Ovary (tissue), 7 donors: ENCODE measurements at regions not wholly inside any gene's neighbourhood (a gene's known extent, or its start where the extent isn't known, plus 50 kb on each side); places are given as distances from the start of the nearest gene placed in this dataset.

Source experiments
- DNase-seq, 5 donors: peaks; one replicate each; pipeline ENCODE4 v3.0.0-alpha.2; 2019 to 2020
- H3K27ac ChIP-seq, 2 donors: fragments of 200-600 bp; one replicate each; pipeline versions ENCODE4 v1.5.1 to v1.8.0; 2019 to 2022
- H3K27me3 ChIP-seq: fragments of 200-600 bp; one replicate; pipeline ENCODE4 v1.8.0; 2022
- H3K36me3 ChIP-seq: fragments of 200-600 bp; sonication (generic); one replicate; pipeline ENCODE4 v1.5.1; 2019
- H3K4me1 ChIP-seq: one replicate; pipeline ENCODE4 v1.8.1; 2013; ENCODE audit warnings: mild to moderate bottlenecking, moderate library complexity; ENCODE audit not compliant: insufficient read depth
- H3K4me3 ChIP-seq: fragments of 200-600 bp; sonication (generic); one replicate; pipeline ENCODE4 v1.5.1; 2017
- H3K9me3 ChIP-seq, 2 donors: fragments of 200-600 bp in 1 of 2; sonication (generic) in 1 of 2; one replicate each; pipeline versions ENCODE4 v1.5.1 to v1.8.1; 2013 to 2019; ENCODE audit warnings: mild to moderate bottlenecking in 1 of 2, moderate library complexity in 1 of 2
- EP300 ChIP-seq: sonication (generic); formaldehyde crosslinking; IDR thresholded peaks from one replicate; pipeline ENCODE4 v1.6.1; 2017; ENCODE audit warnings: antibody characterized with exemption
- POLR2A ChIP-seq: fragments of 450-650 bp; IDR thresholded peaks from one replicate; pipeline ENCODE4 v1.6.1; 2017; ENCODE audit warnings: antibody characterized with exemption, mild to moderate bottlenecking, moderate library complexity
- WGBS, 3 donors: extraction: QIAGEN DNeasy Blood & Tissue Kit in 1 of 3; methylation state at CpG; one replicate each; pipeline versions ENCODE4 v1.1.5 to v1.1.7; 2013 to 2017; 5-methylcytosine and 5-hydroxymethylcytosine counted together
- intact Hi-C, 4 donors: fragments of 100-400 bp; cut with DNase I; formaldehyde crosslinking; loops; one replicate each; pipeline versions ENCODE4 v1.11.0 to v1.15.1; 2022 to 2023
- TF ChIP-seq, protein P1 (sequence below), 3 donors: fragments of 450-650 bp in 2 of 3; fragments of 200-600 bp in 1 of 3; IDR thresholded peaks; one replicate each; pipeline versions ENCODE4 v1.5.1 to v1.8.0; 2016 to 2022; ENCODE audit warnings: antibody characterized with exemption in 3 of 3, mild to moderate bottlenecking in 1 of 3
- donor health status: DM: no; HTN: no; CAD: no; lungs with moderate emphysema.
- donor health status: DM: no; HTN: no; CAD: no.
- donor health status: Bipolar disorder and iron deficiency.
- donor health status: DM: no; HTN: no; CAD: no.
- donor health status: DM: yes; HTN: yes; CAD: no.

DNA sequence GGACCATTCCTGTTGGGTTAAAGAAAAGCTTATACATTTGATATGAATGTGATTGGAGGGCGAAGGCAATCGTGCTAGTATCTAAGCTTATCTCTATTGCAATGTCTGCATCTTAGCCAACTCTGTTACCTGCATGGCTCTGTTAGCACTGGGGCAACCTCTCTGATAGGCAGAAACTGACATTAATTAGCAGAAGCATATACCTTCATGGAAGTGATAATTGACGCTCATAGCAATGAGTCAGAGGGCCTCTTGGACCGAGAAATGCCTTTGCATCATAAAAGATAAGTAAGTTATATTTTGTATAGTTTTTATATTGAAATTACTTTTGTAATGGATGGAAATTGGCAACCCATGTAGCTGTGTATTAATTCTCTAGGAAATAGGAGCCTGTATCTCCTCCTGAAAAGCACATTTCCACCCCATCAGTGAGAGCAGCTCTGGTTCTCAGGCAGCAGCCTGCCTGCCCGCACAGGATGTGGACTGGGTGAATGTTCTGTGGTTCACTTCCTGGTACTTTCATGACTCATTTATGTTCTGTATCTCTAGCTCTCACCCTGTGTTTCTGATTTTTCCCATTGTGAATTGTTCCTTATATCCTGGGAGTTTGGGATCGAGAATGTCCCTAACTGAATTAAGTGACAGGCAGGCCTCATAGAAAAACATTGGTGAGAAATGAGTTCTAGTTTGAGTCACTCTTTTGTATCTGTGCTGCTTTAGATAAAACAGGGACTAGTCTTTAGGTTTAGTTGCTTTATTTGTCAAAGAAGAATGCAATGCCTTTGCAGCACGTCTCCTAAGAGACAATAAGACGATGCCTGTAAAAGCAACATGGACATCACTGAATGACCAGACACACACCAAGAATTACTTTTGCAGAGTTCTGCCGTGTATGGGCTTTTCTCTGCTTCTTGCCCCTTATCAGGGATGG is 344.9 kb downstream of the DCDC2C start:
- TF ChIP-seq POLR2A (no peak), EP300 (no peak)
- TF ChIP-seq, protein P1, sequence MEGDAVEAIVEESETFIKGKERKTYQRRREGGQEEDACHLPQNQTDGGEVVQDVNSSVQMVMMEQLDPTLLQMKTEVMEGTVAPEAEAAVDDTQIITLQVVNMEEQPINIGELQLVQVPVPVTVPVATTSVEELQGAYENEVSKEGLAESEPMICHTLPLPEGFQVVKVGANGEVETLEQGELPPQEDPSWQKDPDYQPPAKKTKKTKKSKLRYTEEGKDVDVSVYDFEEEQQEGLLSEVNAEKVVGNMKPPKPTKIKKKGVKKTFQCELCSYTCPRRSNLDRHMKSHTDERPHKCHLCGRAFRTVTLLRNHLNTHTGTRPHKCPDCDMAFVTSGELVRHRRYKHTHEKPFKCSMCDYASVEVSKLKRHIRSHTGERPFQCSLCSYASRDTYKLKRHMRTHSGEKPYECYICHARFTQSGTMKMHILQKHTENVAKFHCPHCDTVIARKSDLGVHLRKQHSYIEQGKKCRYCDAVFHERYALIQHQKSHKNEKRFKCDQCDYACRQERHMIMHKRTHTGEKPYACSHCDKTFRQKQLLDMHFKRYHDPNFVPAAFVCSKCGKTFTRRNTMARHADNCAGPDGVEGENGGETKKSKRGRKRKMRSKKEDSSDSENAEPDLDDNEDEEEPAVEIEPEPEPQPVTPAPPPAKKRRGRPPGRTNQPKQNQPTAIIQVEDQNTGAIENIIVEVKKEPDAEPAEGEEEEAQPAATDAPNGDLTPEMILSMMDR (IDR thresholded peaks at IDR 0.05), result no peak
- 75 to 81% (median 78%) methylated on average over 9 of the region's 9 CpGs for WGBS, 3 donors
- Histone ChIP-seq H3K27ac (no peak overlapping the region), H3K27me3 (no peaks in the 10 kb centered on the region), H3K9me3 (no peaks in the 10 kb centered on the region), H3K4me3 (no peak overlapping the region), H3K4me1 (no peaks in the 10 kb centered on the region), H3K36me3 (no peaks in the 10 kb centered on the region)
- intact Hi-C loops, result no loop called here
- no peak for DNase-seq

DNA sequence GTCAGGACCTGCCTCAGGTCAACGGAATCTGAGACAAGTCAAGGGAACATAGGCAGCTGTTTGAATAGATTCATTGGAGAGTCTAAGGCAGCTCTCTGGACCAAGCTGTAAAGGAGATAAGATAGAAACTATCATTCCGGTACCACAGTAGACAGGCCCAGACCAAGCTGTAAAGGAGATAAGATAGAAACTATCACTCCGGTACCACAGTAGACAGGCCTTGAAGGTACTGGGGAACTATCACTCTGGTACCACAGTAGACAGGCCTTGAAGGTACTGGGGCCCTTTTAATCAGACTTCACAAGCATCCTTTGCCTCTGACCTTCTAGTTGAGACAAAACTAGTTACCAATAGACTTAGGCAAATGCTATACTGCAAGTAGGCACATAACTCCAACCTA is 346.1 kb downstream of the DCDC2C start:
- H3K4me1 ChIP-seq, result no peaks in the 10 kb centered on the region
- H3K9me3 ChIP-seq, result no peaks in the 10 kb centered on the region
- DNase-seq, result no peak
- H3K27ac ChIP-seq, result no peak overlapping the region
- no peaks in the 10 kb centered on the region for H3K36me3 ChIP-seq
- no peak overlapping the region for H3K4me3 ChIP-seq
- WGBS, 3 donors, result 65 to 83% (median 73%) methylated on average over 3 of the region's 3 CpGs
- no peaks in the 10 kb centered on the region for H3K27me3 ChIP-seq
- no peak for TF ChIP-seq POLR2A
- intact Hi-C loops, result no loop called here

DNA sequence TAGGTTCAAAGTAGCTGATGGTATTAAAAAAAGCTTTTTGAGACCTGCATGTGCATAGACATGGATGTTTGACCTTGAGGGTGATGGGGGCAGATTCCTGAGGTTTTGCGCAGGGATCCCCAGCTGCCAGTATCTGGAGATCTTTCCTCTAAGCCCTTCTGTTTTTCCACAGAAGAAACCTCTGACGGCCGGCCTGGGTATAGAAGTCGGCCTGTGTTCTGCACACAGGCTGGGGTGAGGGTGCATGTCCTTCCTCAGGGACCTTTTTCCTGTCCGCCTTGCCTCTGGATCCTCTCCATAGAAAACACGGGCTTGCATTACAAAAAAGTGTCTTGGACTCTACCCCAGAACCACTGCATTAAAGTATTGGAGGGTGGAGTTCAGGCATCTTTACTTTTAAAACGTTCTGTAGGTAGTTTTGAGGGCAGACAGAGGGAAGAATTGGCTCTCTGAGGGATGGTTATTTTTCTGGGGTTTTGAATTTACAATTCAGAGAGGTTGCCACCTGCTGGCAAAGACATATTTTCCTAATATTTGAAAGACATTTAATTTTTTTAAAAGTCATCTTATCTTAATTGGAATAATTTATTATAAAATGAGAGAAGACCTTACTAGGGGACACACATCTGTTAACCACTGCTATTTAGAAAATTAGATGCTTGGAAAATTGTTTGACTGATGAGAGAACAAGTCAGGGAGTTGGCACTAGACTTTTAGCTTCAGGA is 350.6 kb downstream of the DCDC2C start:
- Histone ChIP-seq H3K36me3 (no peaks in the 10 kb centered on the region), H3K4me3 (no peak overlapping the region), H3K27me3 (no peaks in the 10 kb centered on the region), H3K27ac (no peak overlapping the region), H3K4me1 (peaks cover 1% of the 10 kb centered on the region), H3K9me3 (no peaks in the 10 kb centered on the region)
- 42 to 53% (median 43%) methylated on average over 7 of the region's 7 CpGs for WGBS, 3 donors
- TF ChIP-seq, protein P1 (IDR thresholded peaks at IDR 0.05), result no peak
- intact Hi-C loops, result no loop called here
- DNase-seq, result no peak

DNA sequence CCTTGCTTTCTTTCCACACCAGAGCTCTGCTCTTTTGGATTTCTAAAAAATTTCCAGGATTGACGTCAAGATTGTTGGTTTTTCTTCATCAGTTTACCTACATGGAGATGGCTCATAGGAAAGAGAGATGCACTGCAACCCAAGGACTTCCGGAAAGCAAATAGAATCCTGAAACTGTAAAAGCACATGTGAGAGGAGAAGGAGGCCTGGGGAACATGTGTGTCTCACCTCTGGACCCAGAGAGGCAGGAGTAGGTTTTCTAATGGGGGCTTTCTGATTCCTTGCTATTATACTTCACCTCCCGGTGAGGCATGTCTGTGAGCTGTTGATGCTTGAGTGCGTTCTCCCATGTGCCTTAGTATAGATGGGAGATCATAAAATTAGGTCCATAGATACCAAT is 362.8 kb downstream of the DCDC2C start:
- intact Hi-C loops, result no loop called here
- 69 to 80% (median 70%) methylated on average over 4 of the region's 4 CpGs for WGBS, 3 donors
- H3K36me3 ChIP-seq, result no peaks in the 10 kb centered on the region
- TF ChIP-seq POLR2A (no peak), EP300 (no peak)
- TF ChIP-seq, protein P1 (IDR thresholded peaks at IDR 0.05), result no peak
- no peak overlapping the region for H3K27ac ChIP-seq
- DNase-seq, result no peak
- H3K9me3 ChIP-seq, result no peaks in the 10 kb centered on the region
- no peaks in the 10 kb centered on the region for H3K4me1 ChIP-seq
- H3K27me3 ChIP-seq, result no peaks in the 10 kb centered on the region
- no peak overlapping the region for H3K4me3 ChIP-seq
